BJ (cell line): ENCODE measurements at regions not wholly inside any gene's neighbourhood (a gene's known extent, or its start where the extent isn't known, plus 50 kb on each side); places are given as distances from the start of the nearest gene placed in this dataset.

Source experiments
- CTCF ChIA-PET: fragments of 350-600 bp; formaldehyde crosslinking; extraction: SDS; loops from one replicate; lab custom pipeline; 2021; ENCODE audit warnings: antibody characterized with exemption, inconsistent platforms; lab: Yijun Ruan, JAX
- POLR2A ChIA-PET: fragments of 300-600 bp; sonication (Branson Sonifier 250); formaldehyde crosslinking; extraction: SDS; loops from one replicate; lab custom pipeline; 2021; ENCODE audit warnings: antibody characterized with exemption; lab: Charles Lee
- DNase-seq: peaks from one replicate; pipeline ENCODE4 v3.0.0-alpha.2; 2011; ENCODE audit warnings: low read depth
- H3K27me3 ChIP-seq: 2 replicates; pipeline ENCODE4 v1.6.0; 2011; ENCODE audit warnings: low read length; ENCODE audit not compliant: control insufficient read depth, insufficient read depth
- H3K36me3 ChIP-seq: 2 replicates; pipeline ENCODE4 v1.5.1; 2011; ENCODE audit warnings: low read length; ENCODE audit not compliant: control insufficient read depth, insufficient read depth
- H3K4me3 ChIP-seq: 2 replicates; pipeline ENCODE4 v1.5.1; 2011; ENCODE audit warnings: low read depth, mild to moderate bottlenecking, control low read depth, low read length
- TF ChIP-seq, protein P1 (sequence below): IDR thresholded peaks from 2 replicates; pipeline ENCODE4 v1.5.1; 2011; ENCODE audit warnings: low read depth, mild to moderate bottlenecking, control low read depth, inconsistent platforms, low read length, moderate library complexity; ENCODE audit not compliant: insufficient read depth

GRCh38 chr13:76029706-76030105, 393.6 kb downstream of the LMO7 start:
- POLR2A ChIA-PET, result no interaction called here
- H3K36me3 ChIP-seq, result no peaks in the 10 kb centered on the region
- H3K4me3 ChIP-seq, result no peak overlapping the region
- CTCF ChIA-PET, result no interaction called here
- TF ChIP-seq, protein P1, sequence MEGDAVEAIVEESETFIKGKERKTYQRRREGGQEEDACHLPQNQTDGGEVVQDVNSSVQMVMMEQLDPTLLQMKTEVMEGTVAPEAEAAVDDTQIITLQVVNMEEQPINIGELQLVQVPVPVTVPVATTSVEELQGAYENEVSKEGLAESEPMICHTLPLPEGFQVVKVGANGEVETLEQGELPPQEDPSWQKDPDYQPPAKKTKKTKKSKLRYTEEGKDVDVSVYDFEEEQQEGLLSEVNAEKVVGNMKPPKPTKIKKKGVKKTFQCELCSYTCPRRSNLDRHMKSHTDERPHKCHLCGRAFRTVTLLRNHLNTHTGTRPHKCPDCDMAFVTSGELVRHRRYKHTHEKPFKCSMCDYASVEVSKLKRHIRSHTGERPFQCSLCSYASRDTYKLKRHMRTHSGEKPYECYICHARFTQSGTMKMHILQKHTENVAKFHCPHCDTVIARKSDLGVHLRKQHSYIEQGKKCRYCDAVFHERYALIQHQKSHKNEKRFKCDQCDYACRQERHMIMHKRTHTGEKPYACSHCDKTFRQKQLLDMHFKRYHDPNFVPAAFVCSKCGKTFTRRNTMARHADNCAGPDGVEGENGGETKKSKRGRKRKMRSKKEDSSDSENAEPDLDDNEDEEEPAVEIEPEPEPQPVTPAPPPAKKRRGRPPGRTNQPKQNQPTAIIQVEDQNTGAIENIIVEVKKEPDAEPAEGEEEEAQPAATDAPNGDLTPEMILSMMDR, result no peak
- no peak for DNase-seq
- no peaks in the 10 kb centered on the region for H3K27me3 ChIP-seq

GRCh38 chr13:76029088-76029487, 393.0 kb downstream of the LMO7 start:
- ChIA-PET POLR2A (no interaction called here), CTCF (no interaction called here)
- Histone ChIP-seq H3K4me3 (no peak overlapping the region), H3K27me3 (no peaks in the 10 kb centered on the region), H3K36me3 (no peaks in the 10 kb centered on the region)
- TF ChIP-seq, protein P1, result no peak
- DNase-seq, result no peak

- TF ChIP-seq, protein P1, result no peak
- Histone ChIP-seq H3K27me3 (no peaks in the 10 kb centered on the region), H3K4me3 (no peak overlapping the region), H3K36me3 (no peaks in the 10 kb centered on the region)
- DNase-seq, result no peak
- CTCF ChIA-PET, result no interaction called here
- POLR2A ChIA-PET, result no interaction called here
Measured at GRCh38 chr13:76027131-76027530, 391.0 kb downstream of the LMO7 start.

DNA sequence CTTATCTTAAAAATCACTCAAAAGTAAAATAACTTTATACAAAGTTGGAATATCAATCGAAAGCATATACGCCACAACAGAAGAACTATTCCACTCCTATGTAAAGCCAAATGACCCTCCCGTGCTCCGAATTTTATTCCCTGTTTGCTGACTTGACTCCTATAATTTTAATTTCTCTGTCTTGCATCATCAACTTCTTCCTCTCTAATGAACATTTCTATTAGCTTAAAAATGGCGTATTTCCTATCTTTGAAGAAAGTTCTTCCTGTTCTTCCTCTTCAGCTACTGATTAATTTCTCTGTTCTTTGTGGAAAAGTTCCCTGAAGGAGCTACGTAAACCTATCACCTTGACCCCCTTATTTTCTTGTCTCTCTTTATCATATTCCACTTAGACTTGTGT, 389.3 kb downstream of the LMO7 start:
- H3K4me3 ChIP-seq, result no peak overlapping the region
- TF ChIP-seq, protein P1, result no peak
- CTCF ChIA-PET, result interaction anchor here (1.1 to 1.7 kb wide), 2 partner anchors 14 to 22 kb away, joined by 3 read pairs; no protein-coding TSS in a partner anchor
- no peaks in the 10 kb centered on the region for H3K36me3 ChIP-seq
- DNase-seq, result no peak
- no peaks in the 10 kb centered on the region for H3K27me3 ChIP-seq
- POLR2A ChIA-PET, result no interaction called here

- POLR2A ChIA-PET, result no interaction called here
- TF ChIP-seq, protein P1, result no peak
- CTCF ChIA-PET, result interaction anchor here (0.9 to 1.7 kb wide), 3 partner anchors 12 to 147 kb away, joined by 3 to 6 read pairs (median 3); no protein-coding TSS in a partner anchor
Measured at GRCh38 chr13:76024151-76024550, 388.0 kb downstream of the LMO7 start.

More at GRCh38 chr13:76024151-76024550, 388.0 kb downstream of the LMO7 start:
- Histone ChIP-seq H3K36me3 (no peaks in the 10 kb centered on the region), H3K27me3 (no peaks in the 10 kb centered on the region), H3K4me3 (no peak overlapping the region)
- no peak for DNase-seq
